WTC11 (cell line): ENCODE measurements at regions not wholly inside any gene's neighbourhood (a gene's known extent, or its start where the extent isn't known, plus 50 kb on each side); places are given as distances from the start of the nearest gene placed in this dataset.

Source experiments
- CBFB ChIP-seq: sonication (generic); formaldehyde crosslinking; IDR thresholded peaks from 2 replicates; pipeline ENCODE4 v1.8.1; 2022; ENCODE audit warnings: mild to moderate bottlenecking, low read depth, missing genetic modification reagents
- CREM ChIP-seq: sonication (generic); formaldehyde crosslinking; IDR thresholded peaks from 2 replicates; pipeline ENCODE4 v1.8.1; 2022; ENCODE audit warnings: mild to moderate bottlenecking, missing genetic modification reagents, moderate library complexity
- CTCF ChIP-seq: fragments of 200-600 bp; IDR thresholded peaks from 2 replicates; pipeline ENCODE4 v1.8.0; 2022; ENCODE audit warnings: antibody characterized with exemption
- KAT7 ChIP-seq: sonication (generic); formaldehyde crosslinking; IDR thresholded peaks from 2 replicates; pipeline ENCODE4 v1.8.1; 2023; ENCODE audit warnings: missing genetic modification reagents, mild to moderate bottlenecking, borderline replicate concordance
- SP1 ChIP-seq: sonication (generic); formaldehyde crosslinking; conservative IDR thresholded peaks from 2 replicates; pipeline ENCODE4 v1.8.1; 2022; ENCODE audit warnings: missing genetic modification reagents
- STAT6 ChIP-seq: sonication (generic); formaldehyde crosslinking; conservative IDR thresholded peaks from 2 replicates; pipeline ENCODE4 v1.8.1; 2023; ENCODE audit warnings: mild to moderate bottlenecking, low read depth, missing genetic modification reagents, moderate library complexity
- TCF7 ChIP-seq: sonication (generic); formaldehyde crosslinking; IDR thresholded peaks from 2 replicates; pipeline ENCODE4 v1.8.0; 2022; ENCODE audit warnings: mild to moderate bottlenecking, low read depth, missing genetic modification reagents, moderate library complexity

GRCh38 chr9:7500521-7500920 is 299.1 kb downstream of the DMAC1 start:
- no peak for TF ChIP-seq TCF7
- TF ChIP-seq CTCF: no peak
- TF ChIP-seq SP1: no peak
- no peak for TF ChIP-seq CREM
- TF ChIP-seq KAT7 (CRISPR knock-in tag): no peak
- no peak for TF ChIP-seq CBFB (CRISPR knock-in tag)
- no peak for TF ChIP-seq STAT6 (CRISPR knock-in tag)
